ENCODE measurements at regions not wholly inside any gene's neighbourhood (a gene's known extent, or its start where the extent isn't known, plus 50 kb on each side); places are given as distances from the start of the nearest gene placed in this dataset.

DNA sequence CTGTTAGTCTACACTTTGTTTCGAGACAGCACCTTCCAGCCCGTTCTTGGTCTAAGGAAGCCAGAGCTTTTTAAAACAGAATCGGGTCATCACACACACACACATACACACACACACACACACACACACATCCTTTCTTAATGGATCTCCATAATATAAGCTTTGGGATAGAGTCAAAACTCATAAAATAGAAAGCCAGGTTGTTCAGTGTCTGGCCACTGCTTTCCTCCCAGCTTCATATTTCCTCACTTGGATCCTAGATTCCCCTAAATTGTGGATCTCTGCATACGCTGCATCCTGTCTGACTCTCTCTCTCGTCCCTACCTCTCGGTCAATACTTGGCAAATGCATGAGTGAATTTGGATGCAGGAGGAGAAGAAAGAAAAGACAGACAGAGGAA, 120.5 kb upstream of the SLC14A2 start:
- POLR2A ChIA-PET, result no interaction called here
- intact Hi-C loops (cut with DNase I, micrococcal nuclease), result no loop called here
- H3K27me3 ChIP-seq (ENCODE audit: control insufficient read depth in 1 of 2, insufficient read depth in 2 of 2, low read length in 2 of 2), result no peaks in the 10 kb centered on the region
- H3K27ac Mint-ChIP-seq, result no peak overlapping the region
- no peaks in the 10 kb centered on the region for H3K9me3 ChIP-seq (ENCODE audit: control insufficient read depth in 1 of 2, insufficient read depth in 1 of 2, low read length in 2 of 2)
- H3K4me3 ChIP-seq (ENCODE audit: low read length), result no peak overlapping the region
- ATAC-seq (ENCODE audit: poor library complexity) (no peak), DNase-seq (no peak)
- H3K4me3 Mint-ChIP-seq, result no peak overlapping the region
- H3K4me1 Mint-ChIP-seq (ENCODE audit: low read depth), result no peaks in the 10 kb centered on the region
- TF ChIP-seq, protein P1, sequence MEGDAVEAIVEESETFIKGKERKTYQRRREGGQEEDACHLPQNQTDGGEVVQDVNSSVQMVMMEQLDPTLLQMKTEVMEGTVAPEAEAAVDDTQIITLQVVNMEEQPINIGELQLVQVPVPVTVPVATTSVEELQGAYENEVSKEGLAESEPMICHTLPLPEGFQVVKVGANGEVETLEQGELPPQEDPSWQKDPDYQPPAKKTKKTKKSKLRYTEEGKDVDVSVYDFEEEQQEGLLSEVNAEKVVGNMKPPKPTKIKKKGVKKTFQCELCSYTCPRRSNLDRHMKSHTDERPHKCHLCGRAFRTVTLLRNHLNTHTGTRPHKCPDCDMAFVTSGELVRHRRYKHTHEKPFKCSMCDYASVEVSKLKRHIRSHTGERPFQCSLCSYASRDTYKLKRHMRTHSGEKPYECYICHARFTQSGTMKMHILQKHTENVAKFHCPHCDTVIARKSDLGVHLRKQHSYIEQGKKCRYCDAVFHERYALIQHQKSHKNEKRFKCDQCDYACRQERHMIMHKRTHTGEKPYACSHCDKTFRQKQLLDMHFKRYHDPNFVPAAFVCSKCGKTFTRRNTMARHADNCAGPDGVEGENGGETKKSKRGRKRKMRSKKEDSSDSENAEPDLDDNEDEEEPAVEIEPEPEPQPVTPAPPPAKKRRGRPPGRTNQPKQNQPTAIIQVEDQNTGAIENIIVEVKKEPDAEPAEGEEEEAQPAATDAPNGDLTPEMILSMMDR (IDR thresholded peaks at IDR 0.05), result no peak
- no peak overlapping the region for H3K27ac ChIP-seq (ENCODE audit: low read depth in 1 of 2, low read length in 2 of 2)
- H3K36me3 ChIP-seq (ENCODE audit: insufficient read depth, low read length), result no peaks in the 10 kb centered on the region
- peaks cover 7% of the 10 kb centered on the region for H3K27me3 Mint-ChIP-seq
- H3K36me3 Mint-ChIP-seq (ENCODE audit: low read depth), result no peaks in the 10 kb centered on the region
- CTCF ChIA-PET, result no interaction called here
- no peaks in the 10 kb centered on the region for H3K9me3 Mint-ChIP-seq
- no peaks in the 10 kb centered on the region for H3K4me1 ChIP-seq (ENCODE audit: insufficient read depth, low read length)

DNA sequence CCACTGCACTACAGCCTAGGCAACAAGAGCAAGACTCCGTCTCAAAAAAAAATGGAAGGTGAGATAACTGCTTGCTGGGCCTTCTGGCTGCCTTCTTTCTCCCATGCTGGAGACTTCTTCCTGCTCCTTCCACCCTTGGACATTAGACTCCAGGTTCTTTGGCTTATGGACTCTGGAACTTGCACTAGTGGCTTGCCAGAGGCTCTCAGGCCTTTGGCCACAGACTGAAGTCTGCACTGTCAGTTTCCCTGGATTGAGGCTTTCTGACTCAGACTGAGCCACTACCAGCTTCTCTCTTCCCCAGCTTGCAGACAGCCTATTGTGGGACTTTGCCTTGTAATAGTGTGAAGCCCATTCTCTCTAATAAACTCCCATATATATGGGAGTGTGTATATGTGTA, 118.5 kb upstream of the SLC14A2 start:
- POLR2A ChIA-PET, result no interaction called here
- Histone ChIP-seq H3K4me1 (ENCODE audit: insufficient read depth, low read length) (no peaks in the 10 kb centered on the region), H3K27ac (ENCODE audit: low read depth in 1 of 2, low read length in 2 of 2) (no peak overlapping the region), H3K36me3 (ENCODE audit: insufficient read depth, low read length) (no peaks in the 10 kb centered on the region), H3K9me3 (ENCODE audit: control insufficient read depth in 1 of 2, insufficient read depth in 1 of 2, low read length in 2 of 2) (no peaks in the 10 kb centered on the region), H3K4me3 (ENCODE audit: low read length) (no peak overlapping the region), H3K27me3 (ENCODE audit: control insufficient read depth in 1 of 2, insufficient read depth in 2 of 2, low read length in 2 of 2) (no peaks in the 10 kb centered on the region)
- H3K36me3 Mint-ChIP-seq (ENCODE audit: low read depth), result no peaks in the 10 kb centered on the region
- H3K27me3 Mint-ChIP-seq, result peaks cover 7% of the 10 kb centered on the region
- H3K4me1 Mint-ChIP-seq (ENCODE audit: low read depth), result no peaks in the 10 kb centered on the region
- TF ChIP-seq, protein P1 (IDR thresholded peaks at IDR 0.05), result no peak
- no peak overlapping the region for H3K4me3 Mint-ChIP-seq
- H3K27ac Mint-ChIP-seq, result no peak overlapping the region
- ATAC-seq (ENCODE audit: poor library complexity) (no peak), DNase-seq (no peak)
- intact Hi-C loops (cut with DNase I, micrococcal nuclease), result no loop called here
- no peaks in the 10 kb centered on the region for H3K9me3 Mint-ChIP-seq
- CTCF ChIA-PET, result no interaction called here

- H3K27ac Mint-ChIP-seq, result no peak overlapping the region
- ChIA-PET POLR2A (no interaction called here), CTCF (no interaction called here)
- no peaks in the 10 kb centered on the region for H3K9me3 Mint-ChIP-seq
- DNase-seq (no peak), ATAC-seq (ENCODE audit: poor library complexity) (no peak)
- Histone ChIP-seq H3K4me3 (ENCODE audit: low read length) (no peak overlapping the region), H3K36me3 (ENCODE audit: insufficient read depth, low read length) (no peaks in the 10 kb centered on the region), H3K27ac (ENCODE audit: low read depth in 1 of 2, low read length in 2 of 2) (no peak overlapping the region), H3K4me1 (ENCODE audit: insufficient read depth, low read length) (no peaks in the 10 kb centered on the region), H3K27me3 (ENCODE audit: control insufficient read depth in 1 of 2, insufficient read depth in 2 of 2, low read length in 2 of 2) (no peaks in the 10 kb centered on the region), H3K9me3 (ENCODE audit: control insufficient read depth in 1 of 2, insufficient read depth in 1 of 2, low read length in 2 of 2) (no peaks in the 10 kb centered on the region)
- TF ChIP-seq, protein P1 (IDR thresholded peaks at IDR 0.05), result no peak
- H3K27me3 Mint-ChIP-seq, result peaks cover 7% of the 10 kb centered on the region
- no peaks in the 10 kb centered on the region for H3K4me1 Mint-ChIP-seq (ENCODE audit: low read depth)
- intact Hi-C loops (cut with DNase I, micrococcal nuclease), result no loop called here
- no peaks in the 10 kb centered on the region for H3K36me3 Mint-ChIP-seq (ENCODE audit: low read depth)
- no peak overlapping the region for H3K4me3 Mint-ChIP-seq
These were observed 117.5 kb upstream of the SLC14A2 start for GRCh38 chr18:45497595-45498286.
